ENCODE measurements at regions not wholly inside any gene's neighbourhood (a gene's known extent, or its start where the extent isn't known, plus 50 kb on each side); places are given as distances from the start of the nearest gene placed in this dataset.

DNA sequence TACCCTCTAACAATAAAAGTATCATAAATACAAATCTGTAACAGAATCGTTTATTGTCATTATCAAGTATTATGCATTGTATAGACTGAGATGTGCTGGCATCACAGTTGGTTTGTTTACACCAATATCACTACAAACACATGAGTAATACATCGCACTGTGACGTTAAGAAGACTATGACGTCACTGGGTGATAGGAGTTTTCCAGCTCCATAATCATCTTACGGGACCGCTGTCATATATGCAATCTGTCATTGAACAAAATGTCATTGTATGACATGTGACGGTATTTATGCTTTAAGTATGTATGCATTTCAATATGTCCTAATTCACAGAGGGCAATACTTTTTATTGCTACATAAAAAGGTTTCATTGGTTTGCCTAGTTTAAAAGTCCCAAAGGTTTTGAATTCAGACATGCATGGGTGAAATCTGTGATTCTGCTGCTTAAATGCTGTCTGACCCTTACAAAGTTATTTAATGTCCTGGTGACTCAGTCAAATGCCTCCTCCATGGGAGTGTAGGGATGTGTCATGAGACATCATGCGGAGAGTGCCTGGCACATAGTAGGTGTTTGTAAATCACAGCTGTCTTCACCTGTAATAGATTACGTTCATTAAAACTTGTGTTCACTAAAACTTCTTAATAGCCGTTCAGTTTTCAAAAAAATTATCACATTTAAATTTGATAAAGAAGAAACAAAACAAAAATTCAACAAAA lies 160.7 kb upstream of the PDE10A start:
- no peak for DNase-seq (ENCODE audit: low spot score)

DNA sequence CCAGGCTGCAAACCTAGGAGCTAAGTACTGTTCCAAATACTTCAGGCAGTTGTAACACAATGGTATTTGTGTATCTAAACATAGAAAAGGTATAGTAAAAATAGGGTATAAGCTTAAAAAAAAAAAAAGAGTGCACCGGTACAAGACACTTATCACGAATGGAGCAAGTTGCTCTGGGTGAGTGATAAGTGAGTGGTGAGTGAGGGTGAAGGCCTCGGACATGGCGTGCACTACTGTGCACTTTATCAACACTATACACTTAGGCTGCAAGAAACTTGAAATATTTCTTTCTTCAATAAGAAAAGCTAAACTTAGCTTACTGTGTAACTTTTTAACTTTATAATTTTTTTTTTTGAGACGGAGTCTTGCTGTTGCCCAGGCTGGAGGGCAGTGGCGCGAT lies 159.5 kb upstream of the PDE10A start:
- DNase-seq (ENCODE audit: low spot score) = no peak

DNA sequence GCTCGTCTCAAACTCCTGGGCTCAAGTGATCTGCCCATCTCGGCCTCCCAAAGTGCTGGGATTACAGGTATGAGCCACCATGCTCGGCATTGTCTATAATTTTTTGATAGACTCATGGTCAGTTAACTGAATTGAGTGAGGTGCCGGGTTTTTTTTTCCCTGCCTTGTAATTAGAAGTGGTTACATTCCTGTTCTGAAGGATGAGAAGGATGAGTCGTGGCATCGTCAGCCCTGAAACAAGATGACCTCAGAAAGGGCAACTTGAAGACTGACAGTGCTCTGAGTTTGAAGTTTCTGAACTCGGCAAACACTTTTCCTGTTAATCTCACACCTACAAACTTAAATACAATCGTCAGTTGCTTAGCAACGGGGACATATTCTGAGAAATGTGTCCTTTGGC lies 158.7 kb upstream of the PDE10A start:
- no peak for DNase-seq (ENCODE audit: low spot score)

DNA sequence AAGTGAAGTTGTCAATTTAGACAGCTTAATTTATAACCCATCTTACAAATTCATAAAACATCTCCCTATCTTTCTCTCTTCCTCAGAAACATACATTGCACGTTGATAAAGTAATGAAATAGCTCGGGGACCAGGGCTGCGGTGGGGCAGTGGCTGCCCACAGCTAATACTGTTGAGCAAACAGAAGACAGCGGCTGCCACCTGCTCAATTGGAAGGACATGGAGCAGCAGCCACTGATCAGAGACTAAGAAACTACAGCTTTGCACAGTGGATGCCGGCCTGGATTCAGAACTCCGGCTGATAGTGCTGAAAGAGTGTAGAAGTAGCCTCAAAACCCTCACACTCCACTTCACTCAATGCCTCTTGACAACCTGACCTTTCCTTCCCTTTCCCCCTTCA lies 157.9 kb upstream of the PDE10A start:
- no peak for DNase-seq (ENCODE audit: low spot score)

DNA sequence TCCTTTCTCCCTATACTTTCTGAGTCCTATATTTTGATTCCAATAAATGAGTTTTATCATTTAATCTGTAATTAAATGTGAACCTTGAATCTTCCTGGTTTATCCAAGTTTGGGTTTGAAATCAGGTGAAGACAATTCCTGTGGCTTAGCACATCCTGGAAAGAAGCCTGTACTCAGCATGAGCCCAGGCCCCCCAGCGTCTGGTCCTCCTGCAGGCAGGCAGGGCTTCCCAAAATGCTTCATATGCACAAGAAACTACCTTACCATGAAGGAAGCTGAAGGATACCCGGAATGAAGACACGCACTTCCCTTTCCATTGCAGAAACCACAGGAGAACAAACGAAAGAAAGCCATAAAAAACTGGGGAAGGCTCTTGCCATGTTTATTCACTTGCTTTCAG lies 157.4 kb upstream of the PDE10A start:
- DNase-seq (ENCODE audit: low spot score) = no peak

DNA sequence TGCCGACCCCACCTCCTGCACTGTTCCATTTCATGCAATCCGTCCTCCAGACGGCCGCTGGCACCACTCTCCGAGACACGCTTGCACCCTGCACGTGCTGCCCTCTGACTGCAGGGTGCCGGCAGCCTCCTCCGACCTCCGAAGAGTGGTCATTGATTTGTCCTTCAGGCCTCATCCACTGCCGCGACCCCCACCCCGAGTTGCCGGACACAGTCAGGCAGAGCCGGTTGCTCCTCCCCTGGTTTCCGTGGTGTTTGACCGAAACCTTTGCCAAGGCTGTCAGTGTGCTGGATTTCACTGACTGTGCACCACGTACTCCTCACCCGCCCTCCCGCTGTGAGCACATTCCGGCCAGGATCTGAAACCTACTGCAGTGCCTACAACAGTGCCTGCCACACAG lies 156.4 kb upstream of the PDE10A start:
- DNase-seq (ENCODE audit: low spot score) = no peak

DNA sequence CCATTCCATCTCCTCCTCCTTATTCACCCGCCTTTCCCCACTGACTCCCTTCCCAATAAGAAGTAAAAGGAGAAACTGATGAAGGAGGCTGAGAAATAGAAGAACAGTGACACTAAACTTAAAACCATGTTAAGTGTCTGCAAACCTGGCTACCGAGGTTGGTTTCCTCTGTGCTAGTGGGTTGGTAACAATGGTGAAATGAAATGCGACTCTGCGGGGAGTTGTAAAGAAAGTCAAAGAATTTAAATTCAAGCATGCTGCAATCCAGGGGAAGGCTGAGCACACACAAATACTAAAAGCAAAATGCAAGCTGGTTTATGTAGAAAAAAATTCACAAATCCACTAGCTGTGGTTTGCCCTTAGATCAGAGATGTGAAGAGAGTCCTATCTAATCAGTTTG lies 155.2 kb upstream of the PDE10A start:
- DNase-seq (ENCODE audit: low spot score) = no peak

DNA sequence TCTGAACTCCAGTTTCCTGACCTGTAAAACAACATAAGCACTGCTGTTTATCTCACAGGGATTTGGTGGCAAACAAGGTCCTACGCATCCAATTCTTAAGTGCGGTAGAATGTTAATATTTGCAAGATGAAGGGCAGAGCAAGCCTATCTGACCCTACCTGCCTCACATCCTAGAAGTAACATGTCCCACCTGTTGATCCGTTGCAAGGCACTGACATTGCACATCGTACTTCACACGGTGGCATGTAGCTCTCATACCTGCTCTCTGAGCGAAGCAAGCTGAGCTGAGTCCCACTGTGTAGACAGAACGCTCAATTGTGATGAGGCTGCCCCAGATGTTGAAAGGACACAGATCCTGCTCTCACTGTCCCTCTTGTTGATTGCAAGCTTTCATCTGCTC lies 154.7 kb upstream of the PDE10A start:
- DNase-seq (ENCODE audit: low spot score) = no peak

DNA sequence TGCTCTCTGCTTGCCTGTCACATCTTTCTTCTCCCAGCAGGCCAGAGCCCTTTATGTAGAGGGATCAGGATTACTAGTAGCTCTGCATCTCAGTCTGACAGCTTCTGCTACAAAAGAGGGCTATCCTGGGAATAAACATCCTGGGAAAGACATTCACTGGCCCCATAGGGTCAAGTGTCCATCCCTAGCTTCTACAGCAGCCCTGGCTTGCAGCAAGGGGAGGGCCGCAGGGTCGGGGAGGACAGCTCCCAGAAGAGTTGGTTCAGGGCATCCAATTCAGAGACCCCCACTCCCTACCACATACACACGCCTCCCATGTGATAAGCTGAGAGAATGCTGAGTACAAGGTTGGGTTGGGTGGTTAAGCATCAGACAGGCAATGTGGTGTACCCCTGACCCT lies 154.1 kb upstream of the PDE10A start:
- no peak for DNase-seq (ENCODE audit: low spot score)

DNA sequence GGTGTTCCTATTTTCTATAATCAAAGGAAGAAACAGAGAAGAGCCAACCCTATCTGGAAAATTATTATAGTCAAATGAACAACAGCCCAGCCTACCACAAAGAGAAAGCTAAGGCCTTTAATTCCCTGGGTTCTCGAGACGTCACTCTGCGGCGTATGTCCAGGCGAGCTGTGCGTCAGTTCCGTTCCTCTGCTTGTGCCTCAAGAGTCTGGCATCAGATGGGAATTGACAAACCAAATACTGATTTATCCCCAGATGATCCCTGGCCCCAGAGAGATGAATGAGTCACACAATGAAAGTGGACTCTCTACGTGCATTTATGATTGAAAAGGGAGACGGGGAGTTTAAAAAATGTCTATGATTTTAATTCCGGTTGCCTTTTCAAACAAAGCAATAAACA lies 151.6 kb upstream of the PDE10A start:
- DNase-seq (ENCODE audit: low spot score) = no peak

DNA sequence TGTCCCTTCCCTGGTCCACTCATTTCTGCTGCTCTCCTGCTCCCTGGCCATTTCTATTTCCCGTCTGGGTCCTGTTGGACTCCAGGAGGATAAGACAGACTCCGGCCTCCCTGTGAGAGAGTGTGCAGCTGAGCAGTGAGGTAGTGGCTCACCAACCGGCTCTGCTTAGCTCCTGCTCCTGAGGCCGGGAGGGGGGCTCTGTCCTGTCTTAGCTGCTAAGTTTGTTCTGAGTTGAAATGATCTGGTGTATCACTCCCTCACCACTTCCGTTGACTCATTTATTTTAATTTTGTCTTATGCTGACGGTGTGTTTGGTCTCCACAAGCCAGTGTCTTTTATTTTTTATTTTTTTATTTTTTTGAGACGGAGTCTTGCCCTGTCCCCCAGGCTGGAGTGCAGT lies 148.5 kb upstream of the PDE10A start:
- no peak for DNase-seq (ENCODE audit: low spot score)

DNA sequence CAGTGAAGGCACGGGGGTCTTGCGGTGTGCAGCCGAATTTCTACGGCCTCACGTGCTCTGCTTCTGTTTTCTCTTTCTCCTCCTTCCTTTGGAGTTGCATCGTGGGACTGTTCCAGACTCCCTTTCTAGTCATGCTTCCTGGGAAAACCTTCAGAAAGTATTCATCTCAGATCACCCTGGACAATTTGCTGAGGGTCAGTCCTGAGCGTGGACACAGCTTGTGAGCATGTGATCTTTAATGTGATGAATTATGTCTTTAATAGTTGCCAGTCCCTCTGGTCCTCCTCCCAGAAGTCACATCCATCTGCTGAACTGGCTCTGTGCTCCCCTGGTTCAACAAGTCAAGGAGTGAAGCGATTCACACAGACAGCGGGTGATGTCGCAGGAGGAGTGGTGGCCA lies 145.0 kb upstream of the PDE10A start:
- no peak for DNase-seq (ENCODE audit: low spot score)

DNA sequence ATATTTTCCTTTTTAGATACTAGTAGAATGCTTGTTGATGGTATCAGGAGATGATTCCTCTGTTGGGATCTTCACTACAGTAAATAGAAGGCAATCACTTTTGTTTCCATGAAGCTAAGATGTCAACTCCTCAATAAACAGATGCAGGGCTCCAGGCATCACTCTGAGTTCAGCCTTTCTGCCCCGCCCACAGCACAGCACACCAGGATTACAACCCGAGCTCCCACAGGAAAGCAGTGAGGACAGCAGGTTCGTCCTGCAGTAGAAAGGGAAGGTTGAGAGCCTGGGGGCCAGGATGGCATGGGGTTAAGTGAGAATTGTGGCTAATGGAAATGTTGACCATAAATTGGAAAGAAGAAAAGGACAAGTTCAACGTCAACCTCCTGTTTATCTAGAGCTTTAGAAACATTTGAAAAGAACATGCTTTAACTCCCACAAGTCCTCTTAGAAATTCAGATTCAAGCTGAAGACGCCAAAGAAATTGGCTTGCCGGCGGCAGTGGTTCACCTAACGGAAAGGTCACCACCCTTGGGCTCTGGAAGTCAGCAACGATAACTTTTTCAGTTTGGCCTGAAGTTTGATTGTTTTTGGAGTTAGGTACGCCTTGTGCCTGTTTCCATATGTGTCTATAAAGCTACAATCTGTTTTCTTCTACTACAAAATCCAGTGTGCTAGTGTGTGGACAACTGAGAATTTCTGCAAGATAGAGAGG lies 144.4 kb upstream of the PDE10A start:
- no peak for DNase-seq (ENCODE audit: low spot score)

DNA sequence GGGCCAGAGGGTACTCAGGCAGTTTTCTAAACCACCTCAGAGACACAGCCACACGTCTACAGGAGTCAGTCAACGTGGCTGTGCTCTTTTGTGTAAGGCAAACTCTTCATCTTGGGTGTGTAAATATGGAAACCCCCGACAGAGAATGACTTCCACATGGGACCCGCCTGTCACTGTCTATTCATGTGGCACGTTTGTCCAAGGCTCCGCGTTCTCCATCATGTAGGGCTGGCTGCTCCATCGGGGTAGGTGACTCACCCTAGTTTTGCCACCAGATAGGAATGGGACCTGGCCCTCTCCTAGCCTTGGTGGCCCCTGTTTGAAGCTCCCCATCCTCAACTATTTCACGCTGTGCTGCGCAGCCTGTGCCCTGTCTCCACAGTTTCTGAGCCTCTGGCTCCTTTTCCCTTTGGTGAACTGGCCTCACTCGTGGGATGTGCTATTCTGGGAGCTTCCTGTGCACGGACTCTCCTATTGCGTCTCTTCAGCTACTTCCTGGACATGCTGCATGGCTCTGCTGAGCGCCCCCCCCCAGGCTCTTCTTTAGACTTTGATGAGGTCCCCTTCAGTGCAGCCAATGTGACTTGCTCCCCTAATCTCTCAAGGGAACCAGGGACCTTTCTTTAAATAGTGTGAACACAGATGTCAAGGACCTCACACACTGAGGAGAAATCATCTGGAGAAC lies 143.2 kb upstream of the PDE10A start:
- DNase-seq (ENCODE audit: low spot score) = no peak

DNA sequence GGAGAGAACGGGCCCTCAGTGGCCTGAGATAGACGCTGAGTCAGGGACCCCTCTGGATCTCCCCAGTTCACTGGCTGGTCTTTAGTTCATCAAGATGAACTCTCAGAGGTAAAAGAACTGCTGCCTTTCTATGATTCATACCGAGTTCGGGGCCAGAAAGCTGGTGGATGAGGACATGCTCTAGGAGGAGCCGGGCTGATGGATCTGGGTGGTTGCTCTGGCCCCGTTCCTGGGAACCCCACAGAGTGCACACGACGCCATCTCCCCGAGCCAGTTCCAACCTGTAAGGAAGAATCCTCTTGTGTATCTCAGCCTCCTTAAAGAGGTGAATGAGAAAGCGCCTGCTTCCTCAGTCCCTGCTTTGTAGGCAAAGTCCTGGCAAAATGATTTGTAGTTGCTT lies 142.6 kb upstream of the PDE10A start:
- DNase-seq (ENCODE audit: low spot score) = no peak

DNA sequence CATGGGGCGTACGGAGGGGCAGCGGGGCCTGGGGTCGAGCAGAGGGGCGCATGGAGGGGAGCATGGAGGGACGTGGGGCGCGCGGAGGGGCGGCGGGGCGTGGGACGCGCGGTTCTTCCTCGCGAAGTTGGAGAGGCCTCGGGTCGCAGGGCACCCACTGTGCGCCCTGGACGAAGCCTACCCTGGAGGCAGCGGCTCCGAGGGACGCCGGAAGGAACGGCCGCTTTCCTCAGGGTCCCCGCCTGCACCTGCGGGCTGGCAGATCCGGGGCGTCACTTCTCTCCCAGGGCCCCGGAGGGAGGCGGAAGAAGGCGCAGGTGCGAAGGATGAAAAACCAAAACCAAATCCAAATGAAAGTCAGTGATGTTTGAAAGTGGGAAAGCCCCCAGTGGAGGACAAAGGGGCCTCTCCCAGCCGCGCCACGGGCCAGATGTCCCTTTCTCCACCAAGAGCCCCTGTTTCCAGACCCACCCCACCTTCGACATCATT lies 142.1 kb upstream of the PDE10A start:
- DNase-seq (ENCODE audit: low spot score) = no peak

DNA sequence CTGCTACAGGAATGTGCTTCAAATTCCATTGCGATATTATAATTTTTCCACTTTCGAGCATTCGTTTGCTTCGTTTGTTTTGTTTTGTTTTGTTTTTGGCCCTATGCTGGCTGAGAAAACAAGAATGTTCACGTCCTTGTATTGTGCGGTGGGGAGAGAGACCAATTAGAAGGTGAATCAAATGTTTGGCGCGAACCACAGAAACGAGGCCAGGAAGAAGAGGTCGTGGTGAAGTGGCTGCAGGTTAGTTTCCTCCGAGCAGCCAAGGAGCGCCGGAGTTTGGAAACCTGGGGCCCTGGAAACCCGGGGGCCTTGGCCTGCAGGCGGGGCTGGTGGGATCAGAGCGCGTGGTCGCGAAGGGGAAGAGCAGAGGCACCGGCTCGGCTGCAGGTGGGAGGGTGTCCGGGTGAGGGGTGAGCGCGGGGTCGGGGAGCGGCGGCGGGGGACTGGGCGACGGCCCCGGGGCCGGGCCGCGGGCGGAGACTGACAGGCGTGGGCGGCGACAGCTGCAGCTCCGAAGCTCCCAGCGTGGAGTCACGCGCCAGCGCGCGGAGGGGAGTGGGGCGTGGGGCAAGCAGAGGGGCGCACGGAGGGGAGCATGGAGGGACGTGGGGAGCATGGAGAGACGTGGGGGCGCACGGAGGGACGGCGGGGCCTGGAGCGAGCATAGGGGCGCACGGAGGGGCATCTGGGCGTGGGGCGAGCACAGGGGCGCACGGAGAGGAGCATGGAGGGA lies 141.5 kb upstream of the PDE10A start:
- DNase-seq (ENCODE audit: low spot score) = no peak

DNA sequence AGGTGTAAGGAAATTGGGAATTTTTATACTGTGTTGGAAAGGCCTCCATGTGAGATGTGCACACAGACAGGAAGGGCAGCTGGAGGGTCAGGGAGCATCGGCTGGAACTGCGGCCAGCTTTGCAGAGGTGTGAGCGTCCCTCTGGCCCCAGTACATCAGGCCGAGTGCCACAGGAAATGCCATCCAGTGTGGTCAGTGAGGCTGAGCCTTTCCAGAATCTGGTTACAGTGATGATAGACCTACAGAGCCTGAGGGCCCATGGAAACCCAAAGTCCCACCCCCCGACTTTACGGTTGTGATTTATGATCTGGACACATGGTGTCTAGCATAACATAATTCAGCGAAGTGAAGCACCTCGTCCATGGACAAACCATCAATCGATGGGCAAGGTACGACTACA lies 137.3 kb upstream of the PDE10A start:
- DNase-seq (ENCODE audit: low spot score) = no peak

DNA sequence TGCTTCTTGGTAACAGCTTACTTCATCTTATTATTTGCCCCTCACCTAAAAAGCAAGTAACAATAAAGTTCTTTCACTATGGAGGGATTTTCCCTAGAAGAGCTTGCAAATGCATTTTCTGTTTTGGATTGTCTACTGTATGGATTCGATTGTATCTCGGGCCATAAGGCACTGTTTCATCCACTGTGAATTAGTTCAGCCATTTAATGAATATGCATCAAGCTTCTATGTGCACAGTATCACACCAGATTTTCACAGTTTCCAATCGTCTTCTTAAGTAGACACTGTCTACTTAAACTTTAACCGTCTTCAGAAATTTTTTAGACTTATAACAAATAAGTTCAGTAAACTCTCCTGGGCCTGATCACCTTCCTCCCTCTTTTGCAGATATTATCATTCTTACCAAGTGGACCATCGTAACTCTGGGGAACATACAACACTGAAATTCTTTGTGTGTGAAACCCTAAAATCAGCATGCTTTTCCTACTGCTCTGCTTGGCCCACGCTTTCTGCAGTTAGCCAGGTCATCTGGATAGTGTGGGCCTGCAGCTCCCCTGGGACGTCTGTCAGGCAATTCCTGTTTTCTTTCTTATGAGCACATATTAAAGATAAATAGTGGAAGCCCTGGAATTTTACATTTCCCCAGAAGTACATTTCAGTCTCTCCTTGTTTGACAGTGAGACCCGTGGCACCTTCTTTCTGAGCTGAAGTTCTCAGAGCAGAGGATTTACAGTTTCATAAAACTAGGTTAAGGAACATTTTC lies 136.5 kb upstream of the PDE10A start:
- DNase-seq (ENCODE audit: low spot score) = no peak

DNA sequence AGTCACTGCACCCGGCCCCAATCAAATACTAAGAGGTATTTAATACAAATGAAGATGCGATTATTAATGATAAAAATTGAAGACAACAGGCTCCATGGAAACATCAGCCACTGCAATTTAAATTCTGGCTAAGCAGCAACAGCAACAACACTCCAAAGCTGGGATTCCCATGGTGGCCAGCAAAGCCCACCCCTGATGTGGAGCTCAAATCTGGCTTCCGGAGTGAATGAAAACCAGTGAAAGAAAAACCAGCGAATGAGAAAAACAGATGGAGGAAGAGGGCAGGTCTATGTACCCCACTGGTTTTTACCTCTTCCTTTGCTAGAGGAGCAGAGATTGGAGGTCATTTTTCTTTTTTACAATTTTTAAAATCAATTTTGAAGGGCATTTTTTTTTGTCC lies 135.9 kb upstream of the PDE10A start:
- DNase-seq (ENCODE audit: low spot score) = no peak

DNA sequence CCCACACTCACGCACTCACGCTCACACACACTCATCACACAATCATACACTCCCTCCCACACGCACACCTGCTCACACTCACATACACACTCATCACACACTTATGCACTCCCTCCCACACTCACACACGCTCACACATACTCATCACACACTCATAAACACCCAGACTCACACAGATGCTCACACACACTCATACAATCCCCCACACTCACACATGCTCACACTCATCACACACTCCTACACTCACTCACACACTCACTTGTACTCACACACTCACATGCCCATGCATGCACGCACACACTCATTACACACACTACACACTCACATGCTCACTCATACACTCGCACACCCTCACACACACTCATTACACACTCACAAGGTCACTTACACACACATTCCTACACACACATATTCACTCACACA lies 131.1 kb upstream of the PDE10A start:
- no peak for DNase-seq (ENCODE audit: low spot score)

DNA sequence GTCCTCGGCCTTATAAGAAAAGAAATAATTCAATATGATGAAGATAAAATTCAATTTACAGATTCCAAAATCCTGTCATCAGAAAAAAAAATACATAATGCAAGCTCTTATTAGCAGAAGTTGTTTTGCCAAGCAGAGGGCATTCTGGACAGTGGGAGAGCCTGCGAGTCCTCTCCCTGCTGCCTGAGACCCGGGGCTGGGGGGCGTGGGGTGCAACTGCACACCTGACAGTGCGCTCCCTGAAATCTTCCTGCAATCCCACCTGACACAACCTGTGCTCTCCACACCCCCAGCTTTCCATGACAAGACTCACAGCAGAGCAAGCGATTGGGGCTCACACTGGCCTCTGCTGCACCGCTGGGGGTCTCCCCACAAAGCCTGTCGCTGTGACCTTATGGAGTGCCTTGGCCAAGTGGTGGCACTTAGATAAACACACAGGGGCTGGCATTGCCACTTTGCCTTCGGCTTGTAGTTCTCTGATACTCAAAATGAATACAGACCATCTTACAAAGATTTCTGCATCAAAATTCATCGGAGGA lies 130.3 kb upstream of the PDE10A start:
- DNase-seq (ENCODE audit: low spot score) = no peak

All from AG08395 (cell line).